IMR-90 (cell line): ENCODE measurements at regions not wholly inside any gene's neighbourhood (a gene's known extent, or its start where the extent isn't known, plus 50 kb on each side); places are given as distances from the start of the nearest gene placed in this dataset.

ENCODE experiments used
- ATAC-seq: fragments of 200-7000 bp; cut with Tn5 transposase; 2 replicates; pipeline ENCODE4 v1.9.1; 2020; ENCODE audit warnings: low read depth, mild to moderate bottlenecking, moderate library complexity
- BruUV-seq: library from RNA; stranded (reverse); fragments of 400-500 nt; replicated peaks from 2 replicates; lab custom pipeline; 2021; lab: Mats Ljungman, UMichigan
- CTCF ChIA-PET: fragments of 300-600 bp; formaldehyde crosslinking; extraction: SDS; loops from one replicate; lab custom pipeline; 2021; ENCODE audit warnings: antibody characterized with exemption; lab: Yijun Ruan, JAX
- POLR2A ChIA-PET: fragments of 300-600 bp; sonication (Branson Sonifier 250); formaldehyde crosslinking; loops from one replicate; lab custom pipeline; 2022; ENCODE audit warnings: antibody characterized with exemption; ENCODE audit not compliant: unreplicated experiment; lab: Charles Lee
- DNase-seq: peaks from one replicate; pipeline ENCODE4 v3.0.0; 2013
- H2AFZ ChIP-seq: replicated peaks from 2 replicates; pipeline ENCODE3; 2013; ENCODE audit warnings: low read length, mild to moderate bottlenecking; ENCODE audit not compliant: poor library complexity
- H2AK5ac ChIP-seq: 2 replicates; pipeline ENCODE4 v1.6.1; 2013; ENCODE audit warnings: low read depth, low read length, inconsistent platforms
- H2AK9ac ChIP-seq: replicated peaks from 2 replicates; pipeline ENCODE3; 2013; ENCODE audit warnings: mild to moderate bottlenecking, low read depth, low read length, moderate library complexity; ENCODE audit not compliant: poor library complexity
- H2BK120ac ChIP-seq: 2 replicates; pipeline ENCODE4 v1.6.1; 2013; ENCODE audit warnings: low read depth, low read length, inconsistent platforms
- H2BK15ac ChIP-seq: 3 replicates; pipeline ENCODE4 v1.6.1; 2013; ENCODE audit warnings: low read depth, low read length, inconsistent platforms
- H2BK20ac ChIP-seq: 2 replicates; pipeline ENCODE4 v1.6.1; 2013; ENCODE audit warnings: low read depth, mild to moderate bottlenecking, inconsistent platforms, low read length, moderate library complexity
- H2BK5ac ChIP-seq: 2 replicates; pipeline ENCODE4 v1.6.1; 2013; ENCODE audit warnings: mild to moderate bottlenecking, low read depth, low read length, inconsistent platforms; ENCODE audit not compliant: poor library complexity, severe bottlenecking
- H3K14ac ChIP-seq: replicated peaks from 2 replicates; pipeline ENCODE4 v1.6.1; 2013; ENCODE audit warnings: low read depth, low read length, inconsistent platforms
- H3K18ac ChIP-seq: 2 replicates; pipeline ENCODE4 v1.6.1; 2013; ENCODE audit warnings: low read depth, low read length, control low read depth
- H3K23ac ChIP-seq: 2 replicates; pipeline ENCODE4 v1.6.1; 2013; ENCODE audit warnings: low read depth, low read length, inconsistent platforms
- H3K27ac ChIP-seq: 2 replicates; pipeline ENCODE4 v1.5.1; 2013; ENCODE audit warnings: mild to moderate bottlenecking, control low read depth, low read length; ENCODE audit not compliant: insufficient read depth
- H3K27me3 ChIP-seq: 2 replicates; pipeline ENCODE4 v1.6.1; 2013; ENCODE audit warnings: low read length; ENCODE audit not compliant: control insufficient read depth, insufficient read depth
- H3K36me3 ChIP-seq: 2 replicates; pipeline ENCODE4 v1.6.1; 2013; ENCODE audit warnings: low read length, mixed read lengths; ENCODE audit not compliant: control insufficient read depth, insufficient read depth
- H3K4ac ChIP-seq: 2 replicates; pipeline ENCODE4 v1.6.1; 2013; ENCODE audit warnings: low read depth, low read length, inconsistent platforms
- H3K4me1 ChIP-seq: 2 replicates; pipeline ENCODE4 v1.6.1; 2013; ENCODE audit warnings: low read length, mixed read lengths; ENCODE audit not compliant: control insufficient read depth, insufficient read depth
- H3K4me2 ChIP-seq: 2 replicates; pipeline ENCODE4 v1.6.1; 2013; ENCODE audit warnings: low read depth, mild to moderate bottlenecking, control low read depth, low read length, moderate library complexity
- H3K4me3 ChIP-seq: 2 replicates; pipeline ENCODE4 v1.5.1; 2013; ENCODE audit warnings: low read depth, mild to moderate bottlenecking, control low read depth, low read length, moderate library complexity; ENCODE audit not compliant: insufficient read depth
- H3K56ac ChIP-seq: 2 replicates; pipeline ENCODE4 v1.6.1; 2013; ENCODE audit warnings: low read length, inconsistent platforms; ENCODE audit not compliant: insufficient read depth; ENCODE audit errors: extremely low read depth
- H3K79me1 ChIP-seq, 2 experiments: 2 replicates each; pipeline ENCODE4 v1.6.1; 2013; ENCODE audit warnings: low read length in 2 of 2, inconsistent platforms in 1 of 2, low read depth in 1 of 2
- H3K9ac ChIP-seq: 2 replicates; pipeline ENCODE4 v1.6.1; 2013; ENCODE audit warnings: low read depth, low read length, control low read depth
- H3K9me1 ChIP-seq: 2 replicates; pipeline ENCODE4 v1.6.1; 2013; ENCODE audit warnings: low read length, inconsistent platforms; ENCODE audit not compliant: insufficient read depth
- H3K9me3 ChIP-seq: 2 replicates; pipeline ENCODE4 v1.6.1; 2013; ENCODE audit warnings: low read length; ENCODE audit not compliant: control insufficient read depth, insufficient read depth
- H4K20me1 ChIP-seq: 2 replicates; pipeline ENCODE4 v1.6.1; 2013; ENCODE audit warnings: low read length, inconsistent platforms; ENCODE audit not compliant: insufficient read depth
- H4K5ac ChIP-seq: 2 replicates; pipeline ENCODE4 v1.6.1; 2013; ENCODE audit warnings: mild to moderate bottlenecking, low read depth, low read length, control low read depth
- H4K8ac ChIP-seq, 2 experiments: 2 replicates each; pipeline ENCODE4 v1.6.1; 2013; ENCODE audit warnings: low read depth in 2 of 2, low read length in 2 of 2, control low read depth in 1 of 2, inconsistent platforms in 1 of 2
- H4K91ac ChIP-seq: 2 replicates; pipeline ENCODE4 v1.6.1; 2013; ENCODE audit warnings: low read depth, low read length, inconsistent platforms; ENCODE audit not compliant: insufficient read depth
- BHLHE40 ChIP-seq: fragments of 150-350 bp; IDR thresholded peaks from 2 replicates; pipeline ENCODE4 v1.6.1; 2016; ENCODE audit warnings: mild to moderate bottlenecking, low read depth, low read length
- CHD1 ChIP-seq: IDR thresholded peaks from 2 replicates; pipeline ENCODE4 v1.6.1; 2012; ENCODE audit warnings: low read depth, low read length, improper control_type of control experiment
- FOS ChIP-seq: fragments of 150-350 bp; IDR thresholded peaks from 2 replicates; pipeline ENCODE4 v1.6.1; 2016; ENCODE audit warnings: low read depth, low read length
- MXI1 ChIP-seq: IDR thresholded peaks from 2 replicates; pipeline ENCODE4 v1.6.1; 2012; ENCODE audit warnings: low read depth, mild to moderate bottlenecking, low read length, moderate library complexity, borderline replicate concordance
- POLR2A ChIP-seq: IDR thresholded peaks from 2 replicates; pipeline ENCODE4 v1.6.1; 2012; ENCODE audit warnings: mild to moderate bottlenecking, low read depth, low read length
- RAD21 ChIP-seq: IDR thresholded peaks from 2 replicates; pipeline ENCODE4 v1.6.1; 2012; ENCODE audit warnings: low read length, improper control_type of control experiment
- RCOR1 ChIP-seq: IDR thresholded peaks from 2 replicates; pipeline ENCODE4 v1.6.1; 2012; ENCODE audit warnings: mild to moderate bottlenecking, low read length, improper control_type of control experiment; ENCODE audit not compliant: insufficient replicate concordance
- WGBS, 2 experiments: methylation state at CpG; one replicate each; pipeline versions ENCODE4 v1.1.5 to v1.1.7; 2013; ENCODE audit warnings: missing lambda C conversion rate in 2 of 2; ENCODE audit not compliant: insufficient read length in 1 of 2; ENCODE audit errors: extremely low coverage in 2 of 2; 5-methylcytosine and 5-hydroxymethylcytosine counted together
- dilution Hi-C: fragments of 300-500 bp; cut with HindIII; formaldehyde crosslinking; loops from one replicate; pipeline ENCODE4 v1.14.3; 2018; ENCODE audit warnings: low sequenced_read_pairs; ENCODE audit not compliant: unreplicated experiment
- in situ Hi-C: fragments of 300-500 bp; cut with MboI; formaldehyde crosslinking; loops from 3 replicates; pipeline ENCODE4 v1.14.3; 2019; ENCODE audit warnings: low sequenced_read_pairs, inconsistent platforms, mixed read lengths
- intact Hi-C: fragments of 100-400 bp; cut with micrococcal nuclease; formaldehyde crosslinking; loops from 2 replicates; pipeline ENCODE4 v1.10.0; 2022
- TF ChIP-seq, protein P1 (sequence below): fragments of 150-350 bp; IDR thresholded peaks from 2 replicates; pipeline ENCODE4 v1.6.1; 2017; ENCODE audit warnings: mild to moderate bottlenecking, antibody characterized with exemption, low read length, low read depth

DNA sequence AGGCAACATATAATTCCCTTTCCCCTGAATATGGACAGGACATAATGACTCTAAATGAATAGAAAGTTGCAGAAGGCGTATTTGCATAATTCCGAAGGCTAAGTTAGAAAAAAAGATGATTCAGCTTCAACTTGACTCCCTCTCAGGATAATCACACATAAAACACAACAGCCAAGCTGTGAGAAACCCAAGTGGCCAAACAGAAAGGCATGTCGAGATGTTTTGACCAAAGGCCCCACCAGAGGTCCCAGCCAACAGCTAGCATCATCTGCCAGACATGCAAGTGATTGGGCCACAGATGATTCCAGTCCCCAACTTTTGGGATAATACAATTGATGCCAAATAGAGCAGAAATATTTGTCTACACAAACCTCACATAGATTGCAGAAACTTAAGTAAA is 444.9 kb downstream of the LTN1 start:
- no peaks in the 10 kb centered on the region for H3K27me3 ChIP-seq
- no peak overlapping the region for H2BK15ac ChIP-seq
- H4K91ac ChIP-seq = no peak overlapping the region
- ChIA-PET POLR2A (no interaction called here), CTCF (no interaction called here)
- H3K9me1 ChIP-seq = peaks cover 3% of the 10 kb centered on the region; the same call in 1 of the 2 replicates
- H3K9me3 ChIP-seq = no peaks in the 10 kb centered on the region
- ATAC-seq (no peak), DNase-seq (no peak)
- H3K23ac ChIP-seq = no peak overlapping the region
- H2BK120ac ChIP-seq = no peak overlapping the region
- dilution Hi-C loops (no loop called here), intact Hi-C loops (loop anchor here (10.0 kb wide), 1 partner anchor 87 kb away; no protein-coding TSS in a partner anchor), in situ Hi-C loops (no loop called here)
- H3K9ac ChIP-seq = no peak overlapping the region
- peaks cover 2% of the 10 kb centered on the region for H3K4me1 ChIP-seq
- 100% methylated on average over 1 of the region's 3 CpGs; no CpG with 5 or more reads in 1 of the 2 experiments for WGBS, 2 experiments
- H4K20me1 ChIP-seq = no peaks in the 10 kb centered on the region
- H3K14ac ChIP-seq = no peak overlapping the region
- no peak overlapping the region for H4K8ac ChIP-seq
- H2AK9ac ChIP-seq = no peak overlapping the region
- no peak overlapping the region for H3K18ac ChIP-seq
- BruUV-seq = no TSS peak
- H2AK5ac ChIP-seq = no peak overlapping the region
- no peak overlapping the region for H2AFZ ChIP-seq
- no peaks in the 10 kb centered on the region; a peak in 1 of 4 replicates for H3K79me1 ChIP-seq
- no peak overlapping the region for H3K4ac ChIP-seq
- no peak overlapping the region for H3K27ac ChIP-seq
- H3K56ac ChIP-seq = no peak overlapping the region
- H3K36me3 ChIP-seq = no peaks in the 10 kb centered on the region; the same call in 1 of the 2 replicates
- no peak overlapping the region for H2BK20ac ChIP-seq
- H4K5ac ChIP-seq = no peak overlapping the region
- no peak overlapping the region for H2BK5ac ChIP-seq
- no peak overlapping the region for H3K4me2 ChIP-seq
- TF ChIP-seq MXI1 = no peak
- no peak for TF ChIP-seq RAD21
- TF ChIP-seq, protein P1, sequence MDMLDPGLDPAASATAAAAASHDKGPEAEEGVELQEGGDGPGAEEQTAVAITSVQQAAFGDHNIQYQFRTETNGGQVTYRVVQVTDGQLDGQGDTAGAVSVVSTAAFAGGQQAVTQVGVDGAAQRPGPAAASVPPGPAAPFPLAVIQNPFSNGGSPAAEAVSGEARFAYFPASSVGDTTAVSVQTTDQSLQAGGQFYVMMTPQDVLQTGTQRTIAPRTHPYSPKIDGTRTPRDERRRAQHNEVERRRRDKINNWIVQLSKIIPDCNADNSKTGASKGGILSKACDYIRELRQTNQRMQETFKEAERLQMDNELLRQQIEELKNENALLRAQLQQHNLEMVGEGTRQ = no peak
- no peak for TF ChIP-seq RCOR1
- TF ChIP-seq BHLHE40 = no peak
- no peak for TF ChIP-seq POLR2A
- no peak for TF ChIP-seq FOS
- TF ChIP-seq CHD1 = no peak
- H3K4me3 ChIP-seq = no peak overlapping the region
